ENCODE measurements at regions not wholly inside any gene's neighbourhood (a gene's known extent, or its start where the extent isn't known, plus 50 kb on each side); places are given as distances from the start of the nearest gene placed in this dataset.
A peak's percentile ranks its signal among the peaks of the same experiment; 100 is the strongest.

DNA sequence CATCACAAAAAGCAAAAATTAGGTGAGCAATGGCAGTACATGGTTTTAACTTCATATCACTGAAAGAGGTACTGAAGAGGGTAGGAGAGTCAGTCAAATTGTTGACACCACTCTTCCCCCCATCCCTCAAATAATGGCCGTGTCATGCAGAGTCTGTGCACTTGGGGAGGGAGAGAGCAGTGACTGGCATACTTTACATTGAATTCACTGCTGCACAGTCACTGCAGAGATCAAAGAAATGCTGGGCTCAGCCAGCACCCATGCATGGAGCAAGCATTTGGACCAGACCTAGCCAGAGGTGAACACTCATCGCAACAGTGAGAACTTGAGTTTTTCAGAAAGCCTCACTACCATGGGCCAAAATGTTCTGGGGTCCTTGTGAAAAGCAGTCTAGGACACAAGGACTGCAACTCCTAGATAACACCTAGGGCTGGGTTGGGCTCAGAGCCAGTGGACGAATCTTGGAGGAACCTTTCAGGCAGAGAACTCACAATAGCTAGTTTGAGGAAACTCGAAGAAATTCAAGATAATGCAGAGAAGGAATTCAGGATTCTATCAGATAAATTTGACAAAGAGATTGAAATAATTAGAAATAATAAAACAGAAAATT, 112.9 kb downstream of the NR4A2 start:
- TF ChIP-seq TARDBP (IDR thresholded peaks at IDR 0.05) (no peak), LEF1 (IDR thresholded peaks at IDR 0.05; ENCODE audit: borderline replicate concordance) (no peak), SUZ12 (IDR thresholded peaks at IDR 0.05) (no peak), ELF4 (IDR thresholded peaks at IDR 0.05) (no peak), CTBP1 (IDR thresholded peaks at IDR 0.05; ENCODE audit: borderline replicate concordance) (no peak), FOXK2 (IDR thresholded peaks at IDR 0.05) (no peak), L3MBTL2 (conservative IDR thresholded peaks at IDR 0.05) (no peak), NFRKB (IDR thresholded peaks at IDR 0.05) (no peak), HDGF (IDR thresholded peaks at IDR 0.05; ENCODE audit: borderline replicate concordance) (no peak), FOXA1 (IDR thresholded peaks at IDR 0.05) (no peak), FOXM1 (IDR thresholded peaks at IDR 0.05; ENCODE audit: borderline replicate concordance) (no peak), SP1 (IDR thresholded peaks at IDR 0.05) (no peak), ZNF384 (IDR thresholded peaks at IDR 0.05) (no peak), ARNT (IDR thresholded peaks at IDR 0.05) (no peak), BHLHE40 (IDR thresholded peaks at IDR 0.05; ENCODE audit: borderline replicate concordance) (no peak)
- TF ChIP-seq, protein P1, sequence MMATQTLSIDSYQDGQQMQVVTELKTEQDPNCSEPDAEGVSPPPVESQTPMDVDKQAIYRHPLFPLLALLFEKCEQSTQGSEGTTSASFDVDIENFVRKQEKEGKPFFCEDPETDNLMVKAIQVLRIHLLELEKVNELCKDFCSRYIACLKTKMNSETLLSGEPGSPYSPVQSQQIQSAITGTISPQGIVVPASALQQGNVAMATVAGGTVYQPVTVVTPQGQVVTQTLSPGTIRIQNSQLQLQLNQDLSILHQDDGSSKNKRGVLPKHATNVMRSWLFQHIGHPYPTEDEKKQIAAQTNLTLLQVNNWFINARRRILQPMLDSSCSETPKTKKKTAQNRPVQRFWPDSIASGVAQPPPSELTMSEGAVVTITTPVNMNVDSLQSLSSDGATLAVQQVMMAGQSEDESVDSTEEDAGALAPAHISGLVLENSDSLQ (IDR thresholded peaks at IDR 0.05): no peak
- ChIA-PET POLR2A (no interaction called here), CTCF (no interaction called here)
- DNase-seq (ENCODE audit: extremely low spot score): no peak

GRCh38 chr2:156215656-156216055, 116.9 kb downstream of the NR4A2 start:
- no peak for TF ChIP-seq ELF4 (IDR thresholded peaks at IDR 0.05)
- TF ChIP-seq SUZ12 (IDR thresholded peaks at IDR 0.05): no peak
- CTCF ChIA-PET: no interaction called here
- DNase-seq (ENCODE audit: extremely low spot score): no peak
- POLR2A ChIA-PET: interaction anchor here (0.8 kb wide), 1 partner anchor 10 kb away, joined by 3 read pairs; no protein-coding TSS in a partner anchor

DNA sequence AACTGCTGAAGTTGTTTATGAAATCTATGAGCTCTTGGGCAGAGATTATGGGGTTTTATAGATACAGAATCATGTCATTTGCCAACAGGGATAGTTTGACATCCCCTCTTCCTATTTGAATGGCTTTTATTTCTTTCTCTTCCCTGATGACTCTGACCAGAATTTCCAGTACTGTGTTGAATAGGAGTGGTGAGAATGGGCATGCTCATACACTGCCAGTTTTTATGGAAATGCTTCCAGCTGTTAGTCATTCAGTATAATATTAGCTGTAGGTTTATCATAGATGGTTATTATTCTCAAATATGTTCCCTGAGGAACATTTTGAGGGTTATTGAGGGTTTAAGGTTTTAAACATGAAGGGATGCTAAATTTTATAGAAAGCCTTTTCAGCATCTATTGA, 121.2 kb downstream of the NR4A2 start:
- CTCF ChIA-PET: no interaction called here
- POLR2A ChIA-PET: no interaction called here
- DNase-seq (ENCODE audit: extremely low spot score): no peak
- TF ChIP-seq BHLHE40 (IDR thresholded peaks at IDR 0.05; ENCODE audit: borderline replicate concordance) (no peak), SP1 (IDR thresholded peaks at IDR 0.05) (no peak), TARDBP (IDR thresholded peaks at IDR 0.05) (no peak), CTBP1 (IDR thresholded peaks at IDR 0.05; ENCODE audit: borderline replicate concordance) (no peak), LEF1 (IDR thresholded peaks at IDR 0.05; ENCODE audit: borderline replicate concordance) (no peak), L3MBTL2 (conservative IDR thresholded peaks at IDR 0.05) (no peak), FOXM1 (IDR thresholded peaks at IDR 0.05; ENCODE audit: borderline replicate concordance) (no peak), NFRKB (IDR thresholded peaks at IDR 0.05) (no peak), HDGF (IDR thresholded peaks at IDR 0.05; ENCODE audit: borderline replicate concordance) (no peak), ELF4 (IDR thresholded peaks at IDR 0.05) (no peak), ZNF384 (IDR thresholded peaks at IDR 0.05) (no peak), ARNT (IDR thresholded peaks at IDR 0.05) (no peak), SUZ12 (IDR thresholded peaks at IDR 0.05) (no peak), FOXA1 (IDR thresholded peaks at IDR 0.05) (no peak), FOXK2 (IDR thresholded peaks at IDR 0.05) (no peak)
- TF ChIP-seq, protein P1 (IDR thresholded peaks at IDR 0.05): no peak

DNA sequence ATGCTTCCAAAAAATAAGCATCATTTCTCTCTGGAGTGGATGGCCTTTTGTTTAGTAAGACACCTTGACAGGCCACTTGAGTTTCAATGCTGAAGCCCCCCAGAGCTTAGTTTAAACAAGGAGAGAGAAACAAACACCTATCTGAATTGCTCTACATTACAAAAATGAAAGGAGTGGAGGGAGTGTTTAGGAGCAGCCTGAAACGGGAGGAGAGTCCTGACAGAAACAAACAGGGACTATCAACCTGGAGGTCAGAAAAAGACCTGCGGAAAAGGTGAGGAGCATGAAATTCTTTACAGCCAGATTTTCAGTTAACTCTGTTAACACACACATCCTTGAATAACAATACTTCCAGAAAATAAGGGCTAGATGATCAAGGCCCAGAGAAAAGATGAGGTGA, 126.2 kb downstream of the NR4A2 start:
- no peak for DNase-seq (ENCODE audit: extremely low spot score)
- TF ChIP-seq ELF4 (IDR thresholded peaks at IDR 0.05) (no peak), BHLHE40 (IDR thresholded peaks at IDR 0.05; ENCODE audit: borderline replicate concordance) (no peak), ZNF384 (IDR thresholded peaks at IDR 0.05) (no peak), HDGF (IDR thresholded peaks at IDR 0.05; ENCODE audit: borderline replicate concordance) (no peak), TARDBP (IDR thresholded peaks at IDR 0.05) (no peak), L3MBTL2 (conservative IDR thresholded peaks at IDR 0.05) (no peak), CTBP1 (IDR thresholded peaks at IDR 0.05; ENCODE audit: borderline replicate concordance) (no peak), ARNT (IDR thresholded peaks at IDR 0.05) (no peak), SUZ12 (IDR thresholded peaks at IDR 0.05) (no peak), LEF1 (IDR thresholded peaks at IDR 0.05; ENCODE audit: borderline replicate concordance) (no peak), FOXA1 (IDR thresholded peaks at IDR 0.05) (no peak), NFRKB (IDR thresholded peaks at IDR 0.05) (no peak), SP1 (IDR thresholded peaks at IDR 0.05) (no peak)
- ChIA-PET CTCF (no interaction called here), POLR2A (interaction anchor here (0.7 kb wide), 1 partner anchor 9 kb away, joined by 3 read pairs; no protein-coding TSS in a partner anchor)

- no peak for DNase-seq (ENCODE audit: extremely low spot score)
- TF ChIP-seq FOXM1 (IDR thresholded peaks at IDR 0.05; ENCODE audit: borderline replicate concordance): no peak
- no peak for TF ChIP-seq LEF1 (IDR thresholded peaks at IDR 0.05; ENCODE audit: borderline replicate concordance)
- TF ChIP-seq FOXK2 (IDR thresholded peaks at IDR 0.05): no peak
- no peak for TF ChIP-seq ELF4 (IDR thresholded peaks at IDR 0.05)
- TF ChIP-seq, protein P1 (IDR thresholded peaks at IDR 0.05): peak; percentile 54; the same call in 1 of the 2 replicates
- TF ChIP-seq CTBP1 (IDR thresholded peaks at IDR 0.05; ENCODE audit: borderline replicate concordance): no peak
- TF ChIP-seq SP1 (IDR thresholded peaks at IDR 0.05): no peak
- TF ChIP-seq L3MBTL2 (conservative IDR thresholded peaks at IDR 0.05): no peak
- ChIA-PET CTCF (no interaction called here), POLR2A (no interaction called here)
These were observed 132.9 kb downstream of the NR4A2 start for GRCh38 chr2:156199588-156199987.

DNA sequence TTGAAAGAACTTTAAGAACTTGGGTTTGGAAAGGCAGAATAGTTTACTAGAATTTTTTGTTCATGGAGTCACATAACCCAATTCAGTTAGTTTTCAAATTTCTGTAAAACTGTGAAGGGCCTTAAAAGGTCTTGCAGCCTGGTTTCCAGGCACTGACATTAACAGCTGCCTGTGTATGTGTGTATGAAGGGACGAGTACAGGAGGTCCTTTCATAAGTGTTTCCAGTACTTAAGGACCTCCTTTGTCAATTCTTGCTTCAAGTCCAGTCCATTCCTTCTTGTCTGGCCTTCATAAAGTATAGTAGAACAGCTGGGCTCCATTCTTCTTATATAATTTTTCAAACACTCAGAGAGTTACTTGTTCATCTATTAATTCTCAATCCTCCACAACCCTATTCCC, 136.5 kb downstream of the NR4A2 start:
- TF ChIP-seq SUZ12 (IDR thresholded peaks at IDR 0.05): no peak
- no peak for TF ChIP-seq ARNT (IDR thresholded peaks at IDR 0.05)
- no peak for TF ChIP-seq SP1 (IDR thresholded peaks at IDR 0.05)
- TF ChIP-seq TARDBP (IDR thresholded peaks at IDR 0.05): no peak
- no peak for TF ChIP-seq BHLHE40 (IDR thresholded peaks at IDR 0.05; ENCODE audit: borderline replicate concordance)
- TF ChIP-seq ZNF384 (IDR thresholded peaks at IDR 0.05): no peak
- no peak for TF ChIP-seq FOXA1 (IDR thresholded peaks at IDR 0.05)
- no peak for TF ChIP-seq L3MBTL2 (conservative IDR thresholded peaks at IDR 0.05)
- TF ChIP-seq CTBP1 (IDR thresholded peaks at IDR 0.05; ENCODE audit: borderline replicate concordance): no peak
- TF ChIP-seq ELF4 (IDR thresholded peaks at IDR 0.05): no peak
- TF ChIP-seq, protein P1 (IDR thresholded peaks at IDR 0.05): no peak
- TF ChIP-seq NFRKB (IDR thresholded peaks at IDR 0.05): no peak
- no peak for TF ChIP-seq FOXM1 (IDR thresholded peaks at IDR 0.05; ENCODE audit: borderline replicate concordance)
- no peak for TF ChIP-seq LEF1 (IDR thresholded peaks at IDR 0.05; ENCODE audit: borderline replicate concordance)
- no peak for TF ChIP-seq HDGF (IDR thresholded peaks at IDR 0.05; ENCODE audit: borderline replicate concordance)
- no peak for TF ChIP-seq FOXK2 (IDR thresholded peaks at IDR 0.05)
- POLR2A ChIA-PET: no interaction called here
- DNase-seq (ENCODE audit: extremely low spot score): no peak

More for the DNA sequence above, 136.5 kb downstream of the NR4A2 start:
- CTCF ChIA-PET: no interaction called here
